ENCODE measurements at regions not wholly inside any gene's neighbourhood (a gene's known extent, or its start where the extent isn't known, plus 50 kb on each side); places are given as distances from the start of the nearest gene placed in this dataset.

DNA sequence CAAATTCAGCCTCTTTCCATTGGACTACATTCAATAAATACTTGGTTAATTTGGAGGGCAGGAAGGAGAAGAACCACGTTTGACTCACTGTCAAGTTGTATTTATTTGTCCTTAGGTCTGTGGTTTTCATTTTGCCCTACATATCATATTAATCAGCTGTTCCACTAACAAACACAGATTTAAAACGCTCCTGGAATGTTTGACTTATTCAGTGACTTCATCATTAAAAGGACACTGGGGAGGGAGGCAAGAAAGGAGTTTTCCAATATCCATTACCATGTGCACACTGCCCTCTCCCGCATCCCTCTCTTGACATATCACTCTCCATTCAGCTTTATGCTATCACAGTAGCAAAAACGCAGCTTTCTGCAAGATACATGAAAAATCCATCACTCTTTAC is 98.2 kb upstream of the C1orf87 start:
- no peak for TF ChIP-seq POLR2A (IDR thresholded peaks at IDR 0.05)
- TF ChIP-seq, protein P1, sequence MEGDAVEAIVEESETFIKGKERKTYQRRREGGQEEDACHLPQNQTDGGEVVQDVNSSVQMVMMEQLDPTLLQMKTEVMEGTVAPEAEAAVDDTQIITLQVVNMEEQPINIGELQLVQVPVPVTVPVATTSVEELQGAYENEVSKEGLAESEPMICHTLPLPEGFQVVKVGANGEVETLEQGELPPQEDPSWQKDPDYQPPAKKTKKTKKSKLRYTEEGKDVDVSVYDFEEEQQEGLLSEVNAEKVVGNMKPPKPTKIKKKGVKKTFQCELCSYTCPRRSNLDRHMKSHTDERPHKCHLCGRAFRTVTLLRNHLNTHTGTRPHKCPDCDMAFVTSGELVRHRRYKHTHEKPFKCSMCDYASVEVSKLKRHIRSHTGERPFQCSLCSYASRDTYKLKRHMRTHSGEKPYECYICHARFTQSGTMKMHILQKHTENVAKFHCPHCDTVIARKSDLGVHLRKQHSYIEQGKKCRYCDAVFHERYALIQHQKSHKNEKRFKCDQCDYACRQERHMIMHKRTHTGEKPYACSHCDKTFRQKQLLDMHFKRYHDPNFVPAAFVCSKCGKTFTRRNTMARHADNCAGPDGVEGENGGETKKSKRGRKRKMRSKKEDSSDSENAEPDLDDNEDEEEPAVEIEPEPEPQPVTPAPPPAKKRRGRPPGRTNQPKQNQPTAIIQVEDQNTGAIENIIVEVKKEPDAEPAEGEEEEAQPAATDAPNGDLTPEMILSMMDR (IDR thresholded peaks at IDR 0.05): no peak

Measured in breast epithelium (tissue), 3 donors.